IPS DF 6.9 (cell line): ENCODE measurements at regions not wholly inside any gene's neighbourhood (a gene's known extent, or its start where the extent isn't known, plus 50 kb on each side); places are given as distances from the start of the nearest gene placed in this dataset.

Experiments
- DNase-seq: peaks from one replicate; pipeline ENCODE4 v3.0.0-alpha.2; 2013; ENCODE audit warnings: low read depth, low spot score
- H3K27ac ChIP-seq: one replicate; pipeline ENCODE4 v1.5.1; 2013; ENCODE audit warnings: low read length, control low read depth
- H3K27me3 ChIP-seq: 2 replicates; pipeline ENCODE4 v1.6.1; 2013; ENCODE audit warnings: mild to moderate bottlenecking, low read length; ENCODE audit not compliant: control insufficient read depth, insufficient read depth
- H3K36me3 ChIP-seq: 2 replicates; pipeline ENCODE4 v1.6.1; 2013; ENCODE audit warnings: low read length; ENCODE audit not compliant: control insufficient read depth, insufficient read depth
- H3K4me1 ChIP-seq: 2 replicates; pipeline ENCODE4 v1.6.1; 2013; ENCODE audit warnings: low read length; ENCODE audit not compliant: control insufficient read depth, insufficient read depth
- H3K4me3 ChIP-seq: 2 replicates; pipeline ENCODE4 v1.5.1; 2013; ENCODE audit warnings: mild to moderate bottlenecking, low read length
- H3K9me3 ChIP-seq: 2 replicates; pipeline ENCODE4 v1.6.1; 2013; ENCODE audit warnings: low read length, inconsistent platforms; ENCODE audit not compliant: control insufficient read depth, insufficient read depth
- WGBS: extraction: QIAGEN DNeasy Blood & Tissue Kit; methylation state at CpG from one replicate; pipeline ENCODE4 v1.1.7; 2013; ENCODE audit warnings: mixed read lengths, missing lambda C conversion rate; ENCODE audit not compliant: insufficient read length, insufficient coverage; 5-methylcytosine and 5-hydroxymethylcytosine counted together

GRCh38 chr3:80094589-80094988 lies 326.8 kb upstream of the ROBO1 start:
- DNase-seq, result no peak
- WGBS, result no CpG with 5 or more reads among the region's 1 CpG
- no peaks in the 10 kb centered on the region for H3K9me3 ChIP-seq
- no peaks in the 10 kb centered on the region for H3K36me3 ChIP-seq
- no peak overlapping the region for H3K4me3 ChIP-seq
- no peaks in the 10 kb centered on the region for H3K4me1 ChIP-seq
- H3K27ac ChIP-seq, result no peak overlapping the region
- no peaks in the 10 kb centered on the region for H3K27me3 ChIP-seq

DNA sequence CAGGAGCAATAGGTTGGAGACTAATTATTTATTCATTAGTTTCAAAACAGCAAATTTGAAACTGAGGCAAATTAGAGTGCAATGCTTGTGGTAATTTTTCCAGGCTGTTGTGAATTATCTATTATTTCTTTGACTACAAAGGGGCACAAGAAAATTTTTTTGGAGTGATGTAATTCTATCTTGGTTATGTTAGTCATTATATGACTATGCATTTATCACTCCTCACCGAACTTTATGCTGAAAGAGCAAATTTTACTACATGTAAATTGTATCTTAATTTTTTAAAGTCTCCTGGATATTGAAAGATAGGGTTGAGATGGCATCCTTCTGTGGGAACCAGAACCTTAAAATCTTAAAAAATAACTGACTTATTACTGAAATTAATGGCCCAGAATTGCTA lies 320.0 kb upstream of the ROBO1 start:
- Histone ChIP-seq H3K36me3 (no peaks in the 10 kb centered on the region), H3K27me3 (no peaks in the 10 kb centered on the region), H3K9me3 (no peaks in the 10 kb centered on the region), H3K4me1 (no peaks in the 10 kb centered on the region), H3K27ac (no peak overlapping the region), H3K4me3 (no peak overlapping the region)
- whole genome bisulfite sequencing, result no CpG with 5 or more reads among the region's 1 CpG
- no peak for DNase-seq

GRCh38 chr3:80086426-80086825 lies 318.6 kb upstream of the ROBO1 start:
- Histone ChIP-seq H3K9me3 (no peaks in the 10 kb centered on the region), H3K27me3 (no peaks in the 10 kb centered on the region), H3K4me3 (no peak overlapping the region), H3K27ac (no peak overlapping the region), H3K4me1 (no peaks in the 10 kb centered on the region), H3K36me3 (no peaks in the 10 kb centered on the region)
- DNase-seq, result no peak

GRCh38 chr3:80079886-80080285 lies 312.1 kb upstream of the ROBO1 start:
- Histone ChIP-seq H3K27ac (no peak overlapping the region), H3K4me3 (no peak overlapping the region), H3K9me3 (no peaks in the 10 kb centered on the region), H3K4me1 (no peaks in the 10 kb centered on the region), H3K36me3 (no peaks in the 10 kb centered on the region), H3K27me3 (no peaks in the 10 kb centered on the region)
- no peak for DNase-seq

- no peak for DNase-seq
- no peak overlapping the region for H3K4me3 ChIP-seq
- H3K9me3 ChIP-seq, result no peaks in the 10 kb centered on the region
- no peaks in the 10 kb centered on the region for H3K36me3 ChIP-seq
- H3K27ac ChIP-seq, result no peak overlapping the region
- no peaks in the 10 kb centered on the region for H3K27me3 ChIP-seq
- no CpG with 5 or more reads among the region's 3 CpGs for WGBS
- no peaks in the 10 kb centered on the region for H3K4me1 ChIP-seq
Observed at GRCh38 chr3:80068459-80068858, 300.7 kb upstream of the ROBO1 start.

DNA sequence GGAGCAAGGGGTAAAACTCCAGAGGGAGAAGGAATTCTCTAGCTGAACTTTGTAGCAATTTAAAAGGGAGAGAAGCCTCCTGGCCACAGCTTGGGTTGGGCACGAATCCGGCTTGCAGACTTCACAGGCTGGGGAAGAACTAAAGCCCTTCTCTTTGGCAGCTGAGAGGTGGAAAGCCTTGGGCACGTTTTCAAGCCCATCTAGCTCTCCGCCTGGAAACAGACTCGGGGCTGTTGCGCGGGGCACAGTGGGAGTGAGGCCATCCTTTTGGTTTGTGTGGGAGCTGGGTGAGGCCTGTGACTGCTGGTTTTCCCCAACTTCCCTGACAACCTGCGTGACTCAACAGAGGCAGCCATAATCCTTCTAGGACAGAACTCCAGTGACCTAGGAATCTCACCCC lies 295.7 kb upstream of the ROBO1 start:
- Histone ChIP-seq H3K27me3 (no peaks in the 10 kb centered on the region), H3K4me1 (no peaks in the 10 kb centered on the region), H3K27ac (no peak overlapping the region), H3K4me3 (no peak overlapping the region), H3K9me3 (no peaks in the 10 kb centered on the region), H3K36me3 (no peaks in the 10 kb centered on the region)
- WGBS, result no CpG with 5 or more reads among the region's 8 CpGs
- DNase-seq, result no peak

DNA sequence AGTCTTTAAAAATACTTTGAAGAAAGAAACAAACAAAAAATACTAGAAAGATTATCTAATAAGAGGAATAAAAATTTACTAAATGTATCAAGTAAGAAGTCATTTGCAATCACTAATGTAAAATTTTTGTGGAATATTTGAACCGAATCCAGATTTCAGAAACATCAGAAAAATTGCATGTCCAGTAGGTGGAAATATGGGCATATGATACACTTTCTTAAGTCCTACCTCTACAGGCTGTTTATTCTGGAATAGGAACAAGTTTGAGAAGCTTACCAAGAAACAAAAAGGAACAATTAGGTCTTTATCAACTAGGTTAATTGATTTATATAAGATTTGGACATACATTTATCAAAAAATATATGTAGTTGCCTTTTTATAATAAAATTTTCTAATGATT lies 292.9 kb upstream of the ROBO1 start:
- no CpG with 5 or more reads among the region's 1 CpG for WGBS

DNA sequence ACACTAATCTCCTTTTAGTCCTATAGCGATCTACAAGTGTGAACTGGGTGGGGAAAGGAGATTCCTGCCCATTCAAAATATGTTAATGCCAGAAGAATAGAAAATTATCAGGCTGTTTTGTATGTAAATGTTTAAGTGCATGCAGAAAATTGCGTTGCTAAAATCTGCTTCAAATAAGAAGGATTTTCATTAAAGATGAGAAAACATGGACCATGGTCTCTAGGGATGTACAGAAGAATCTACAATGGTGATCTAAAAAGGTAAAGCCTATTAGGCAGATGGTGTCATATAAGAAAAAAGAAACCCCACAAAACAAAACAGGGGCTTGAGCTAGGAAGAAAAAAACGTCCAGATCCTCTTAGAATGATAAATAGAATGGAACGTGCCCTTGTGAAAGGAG lies 287.5 kb upstream of the ROBO1 start:
- Histone ChIP-seq H3K27me3 (no peaks in the 10 kb centered on the region), H3K4me1 (no peaks in the 10 kb centered on the region), H3K4me3 (no peak overlapping the region), H3K9me3 (no peaks in the 10 kb centered on the region), H3K36me3 (no peaks in the 10 kb centered on the region), H3K27ac (no peak overlapping the region)
- DNase-seq, result no peak
- WGBS, result no CpG with 5 or more reads among the region's 4 CpGs

More for the DNA sequence above, 292.9 kb upstream of the ROBO1 start:
- no peaks in the 10 kb centered on the region for H3K4me1 ChIP-seq
- no peaks in the 10 kb centered on the region for H3K36me3 ChIP-seq
- H3K4me3 ChIP-seq, result no peak overlapping the region
- H3K27me3 ChIP-seq, result no peaks in the 10 kb centered on the region
- no peak overlapping the region for H3K27ac ChIP-seq
- no peaks in the 10 kb centered on the region for H3K9me3 ChIP-seq
- DNase-seq, result no peak

DNA sequence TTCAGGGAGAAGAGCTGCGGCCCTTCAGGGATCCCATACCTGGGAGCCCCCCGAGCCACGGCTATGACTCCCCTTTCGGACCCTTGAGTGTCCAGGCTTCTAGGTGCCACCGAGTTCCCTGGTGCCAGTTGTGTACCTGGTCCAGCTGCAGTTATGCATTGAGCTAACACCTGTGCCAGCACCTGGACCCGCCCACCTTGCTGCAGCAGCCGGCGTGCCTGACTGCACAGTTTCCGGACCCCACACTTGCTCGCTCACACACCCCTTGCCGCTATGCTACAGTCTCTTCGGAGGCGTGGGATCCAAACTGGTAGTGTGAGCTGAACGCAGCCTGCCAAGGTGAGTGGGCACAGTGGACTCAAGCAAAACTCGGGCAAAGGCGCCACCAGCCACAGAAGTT lies 284.5 kb upstream of the ROBO1 start:
- H3K27ac ChIP-seq, result no peak overlapping the region

GRCh38 chr3:80051602-80051962 lies 283.8 kb upstream of the ROBO1 start:
- H3K36me3 ChIP-seq, result no peaks in the 10 kb centered on the region
- no peak overlapping the region for H3K4me3 ChIP-seq
- no peaks in the 10 kb centered on the region for H3K9me3 ChIP-seq
- no peak for DNase-seq
- H3K4me1 ChIP-seq, result no peaks in the 10 kb centered on the region
- no CpG with 5 or more reads among the region's 7 CpGs for WGBS
- no peaks in the 10 kb centered on the region for H3K27me3 ChIP-seq
- no peak overlapping the region for H3K27ac ChIP-seq

More for the DNA sequence above, 284.5 kb upstream of the ROBO1 start:
- no peaks in the 10 kb centered on the region for H3K27me3 ChIP-seq
- no CpG with 5 or more reads among the region's 16 CpGs for WGBS
- no peak for DNase-seq
- no peak overlapping the region for H3K4me3 ChIP-seq
- no peaks in the 10 kb centered on the region for H3K36me3 ChIP-seq
- H3K4me1 ChIP-seq, result no peaks in the 10 kb centered on the region
- no peaks in the 10 kb centered on the region for H3K9me3 ChIP-seq

GRCh38 chr3:80050826-80051601 lies 283.2 kb upstream of the ROBO1 start:
- Histone ChIP-seq H3K9me3 (no peaks in the 10 kb centered on the region), H3K27ac (no peak overlapping the region), H3K4me1 (no peaks in the 10 kb centered on the region), H3K36me3 (no peaks in the 10 kb centered on the region), H3K27me3 (no peaks in the 10 kb centered on the region), H3K4me3 (no peak overlapping the region)
- no peak for DNase-seq
- WGBS, result no CpG with 5 or more reads among the region's 34 CpGs
